Gastroesophageal sphincter (tissue), 4 donors: ENCODE measurements at regions not wholly inside any gene's neighbourhood (a gene's known extent, or its start where the extent isn't known, plus 50 kb on each side); places are given as distances from the start of the nearest gene placed in this dataset.

Experiments used
- ATAC-seq: fragments of 150-250 bp; one replicate; pipeline ENCODE4 v1.9.1; 2016; ENCODE audit warnings: mild to moderate bottlenecking, moderate library complexity
- H3K27ac ChIP-seq, 4 donors: fragments of 200-600 bp; sonication (generic) in 3 of 4; 1 replicate in 3 of 4; 2 replicates in 1 of 4; pipeline ENCODE4 v1.5.1; 2016 to 2019
- H3K27me3 ChIP-seq: fragments of 200-600 bp; sonication (generic); one replicate; pipeline ENCODE4 v1.5.1; 2019
- H3K36me3 ChIP-seq, 2 donors: fragments of 200-600 bp; sonication (generic); one replicate each; pipeline ENCODE4 v1.5.1; 2019; ENCODE audit warnings: control low read depth in 1 of 2
- H3K4me1 ChIP-seq, 3 donors: fragments of 200-600 bp; sonication (generic); 1 replicate in 2 of 3; 2 replicates in 1 of 3; pipeline ENCODE4 v1.5.1; 2016 to 2019; ENCODE audit warnings: control low read depth in 2 of 3
- H3K4me3 ChIP-seq, 2 donors: fragments of 200-600 bp; sonication (generic); one replicate each; pipeline ENCODE4 v1.5.1; 2019; ENCODE audit warnings: mild to moderate bottlenecking in 1 of 2, moderate library complexity in 1 of 2
- H3K9me3 ChIP-seq, 3 donors: fragments of 200-600 bp; sonication (generic); one replicate each; pipeline ENCODE4 v1.5.1; 2017 to 2019; ENCODE audit warnings: control low read depth in 2 of 3
- EP300 ChIP-seq: sonication (generic); formaldehyde crosslinking; IDR thresholded peaks from one replicate; pipeline ENCODE4 v1.6.1; 2017; ENCODE audit warnings: antibody characterized with exemption, mild to moderate bottlenecking
- POLR2A ChIP-seq, 2 donors: fragments of 450-650 bp; IDR thresholded peaks; one replicate each; pipeline ENCODE4 v1.6.1; 2017; ENCODE audit warnings: antibody characterized with exemption in 2 of 2, mild to moderate bottlenecking in 2 of 2, moderate library complexity in 1 of 2
- POLR2AphosphoS5 ChIP-seq: sonication (generic); formaldehyde crosslinking; IDR thresholded peaks from one replicate; pipeline ENCODE4 v1.6.1; 2017; ENCODE audit warnings: antibody characterized with exemption
- WGBS, 2 donors: methylation state at CpG; one replicate each; pipeline ENCODE4 v1.1.5; 2018; ENCODE audit warnings: low coverage in 1 of 2; 5-methylcytosine and 5-hydroxymethylcytosine counted together
- TF ChIP-seq, protein P1 (sequence below), 4 experiments: fragments of 200-600 bp in 2 of 4; fragments of 450-650 bp in 2 of 4; sonication (generic) in 1 of 4; IDR thresholded peaks; one replicate each; pipeline ENCODE4 v1.5.1; 2017 to 2019; ENCODE audit warnings: antibody characterized with exemption in 4 of 4, mild to moderate bottlenecking in 2 of 4, moderate library complexity in 2 of 4

DNA sequence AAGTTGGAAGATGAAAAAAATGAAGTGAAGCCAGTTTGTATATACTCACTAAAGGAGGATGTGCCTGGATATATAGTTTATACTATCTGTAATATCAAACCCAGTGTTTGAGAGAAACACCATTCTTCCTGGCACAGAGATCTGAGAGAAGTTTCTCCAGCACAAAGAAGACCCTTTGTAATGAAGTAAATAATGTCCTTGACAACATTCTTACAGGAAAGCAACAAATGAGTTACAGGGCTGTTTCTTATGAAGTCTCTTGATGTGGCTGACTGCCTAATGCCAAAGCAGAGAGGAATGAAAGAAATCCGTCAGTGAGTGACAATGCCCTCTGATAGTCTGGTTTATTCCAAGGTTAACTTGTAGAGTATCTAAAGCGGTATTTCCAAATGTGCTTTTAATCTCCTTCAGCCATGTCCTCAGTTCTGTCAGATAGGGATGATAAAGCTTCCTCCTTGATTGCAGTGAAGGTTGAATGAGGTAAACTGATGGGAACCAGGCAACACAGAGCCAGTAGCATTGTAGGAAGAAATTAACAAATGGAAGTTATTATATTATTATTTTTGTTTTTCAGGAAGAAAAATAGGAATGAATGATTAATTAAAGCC, 123.1 kb upstream of the ZNF608 start:
- H3K4me1 ChIP-seq = peaks cover 3 to 45% (median 5%) of the 10 kb centered on the region in 3 donors
- H3K27ac ChIP-seq = peak overlapping the region in 1 of 4 donors; percentile 32
- ATAC-seq = no peak

DNA sequence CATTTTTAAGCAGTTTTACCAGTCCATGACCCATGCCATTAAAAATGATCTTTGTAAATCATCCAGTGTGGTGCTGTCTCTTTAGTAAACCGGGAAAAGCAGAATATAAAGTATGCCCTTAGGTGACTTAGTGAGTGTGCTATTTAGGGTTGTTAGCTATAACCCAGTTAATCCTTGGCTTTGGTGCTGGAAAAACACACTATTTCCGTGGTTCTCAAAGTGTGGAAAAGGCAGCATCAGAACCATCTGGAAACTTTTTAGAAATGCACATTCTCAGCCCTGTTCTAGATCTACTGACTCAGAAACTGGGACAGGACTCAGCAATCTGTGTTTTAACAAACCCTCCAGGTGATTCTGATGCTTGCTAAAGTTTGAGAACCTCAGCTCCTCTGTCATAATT, 123.6 kb upstream of the ZNF608 start:
- Histone ChIP-seq H3K9me3 (no peaks in the 10 kb centered on the region), H3K27me3 (no peaks in the 10 kb centered on the region), H3K4me1 (peaks cover 3 to 45% (median 5%) of the 10 kb centered on the region in 3 donors), H3K36me3 (no peaks in the 10 kb centered on the region), H3K4me3 (no peak overlapping the region), H3K27ac (peak overlapping the region in 1 of 4 donors; percentile 32)
- ATAC-seq = no peak
- TF ChIP-seq POLR2AphosphoS5 = peak; percentile 47
- TF ChIP-seq, protein P1, sequence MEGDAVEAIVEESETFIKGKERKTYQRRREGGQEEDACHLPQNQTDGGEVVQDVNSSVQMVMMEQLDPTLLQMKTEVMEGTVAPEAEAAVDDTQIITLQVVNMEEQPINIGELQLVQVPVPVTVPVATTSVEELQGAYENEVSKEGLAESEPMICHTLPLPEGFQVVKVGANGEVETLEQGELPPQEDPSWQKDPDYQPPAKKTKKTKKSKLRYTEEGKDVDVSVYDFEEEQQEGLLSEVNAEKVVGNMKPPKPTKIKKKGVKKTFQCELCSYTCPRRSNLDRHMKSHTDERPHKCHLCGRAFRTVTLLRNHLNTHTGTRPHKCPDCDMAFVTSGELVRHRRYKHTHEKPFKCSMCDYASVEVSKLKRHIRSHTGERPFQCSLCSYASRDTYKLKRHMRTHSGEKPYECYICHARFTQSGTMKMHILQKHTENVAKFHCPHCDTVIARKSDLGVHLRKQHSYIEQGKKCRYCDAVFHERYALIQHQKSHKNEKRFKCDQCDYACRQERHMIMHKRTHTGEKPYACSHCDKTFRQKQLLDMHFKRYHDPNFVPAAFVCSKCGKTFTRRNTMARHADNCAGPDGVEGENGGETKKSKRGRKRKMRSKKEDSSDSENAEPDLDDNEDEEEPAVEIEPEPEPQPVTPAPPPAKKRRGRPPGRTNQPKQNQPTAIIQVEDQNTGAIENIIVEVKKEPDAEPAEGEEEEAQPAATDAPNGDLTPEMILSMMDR (IDR thresholded peaks at IDR 0.05) = no peak
- WGBS, 2 donors = 21 to 30% methylated on average over 2 of the region's 2 CpGs

More for the DNA sequence above, 123.1 kb upstream of the ZNF608 start:
- Histone ChIP-seq H3K9me3 (no peaks in the 10 kb centered on the region), H3K27me3 (no peaks in the 10 kb centered on the region), H3K4me3 (no peak overlapping the region), H3K36me3 (no peaks in the 10 kb centered on the region)
- TF ChIP-seq POLR2AphosphoS5 = no peak
- TF ChIP-seq, protein P1 (IDR thresholded peaks at IDR 0.05) = no peak
- no peak for TF ChIP-seq EP300
- TF ChIP-seq POLR2A (IDR thresholded peaks at IDR 0.05) = no peak
- WGBS, 2 donors = 15 to 18% methylated on average over 2 of the region's 2 CpGs

DNA sequence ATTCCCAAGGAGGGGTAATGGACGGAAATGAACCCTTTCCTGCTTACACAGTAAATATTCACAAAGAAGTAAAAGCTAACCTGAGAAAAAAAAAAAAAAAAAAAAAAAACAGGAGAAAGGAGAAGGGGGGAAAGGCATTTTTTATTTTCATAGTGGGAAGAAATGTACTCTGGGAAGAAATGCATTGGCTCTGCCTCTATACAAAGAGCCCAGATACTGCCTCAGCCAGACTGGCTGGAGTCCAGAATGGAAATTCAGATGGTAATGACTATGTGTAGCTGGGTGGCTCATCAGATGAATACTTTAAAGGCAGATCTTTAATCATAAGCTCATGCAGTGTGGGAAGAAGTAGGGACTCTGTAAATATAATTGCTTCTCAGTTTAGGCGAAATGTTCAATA, 124.9 kb upstream of the ZNF608 start:
- Histone ChIP-seq H3K9me3 (no peaks in the 10 kb centered on the region), H3K36me3 (no peaks in the 10 kb centered on the region), H3K4me3 (no peak overlapping the region), H3K27me3 (no peaks in the 10 kb centered on the region), H3K27ac (no peak overlapping the region), H3K4me1 (peaks cover 3 to 45% (median 5%) of the 10 kb centered on the region in 3 donors)
- ATAC-seq = no peak
- TF ChIP-seq POLR2AphosphoS5 (peak; percentile 35), POLR2A (IDR thresholded peaks at IDR 0.05) (no peak)
- WGBS, 2 donors = 58 to 71% methylated on average over 1 to 2 of the region's 2 CpGs

DNA sequence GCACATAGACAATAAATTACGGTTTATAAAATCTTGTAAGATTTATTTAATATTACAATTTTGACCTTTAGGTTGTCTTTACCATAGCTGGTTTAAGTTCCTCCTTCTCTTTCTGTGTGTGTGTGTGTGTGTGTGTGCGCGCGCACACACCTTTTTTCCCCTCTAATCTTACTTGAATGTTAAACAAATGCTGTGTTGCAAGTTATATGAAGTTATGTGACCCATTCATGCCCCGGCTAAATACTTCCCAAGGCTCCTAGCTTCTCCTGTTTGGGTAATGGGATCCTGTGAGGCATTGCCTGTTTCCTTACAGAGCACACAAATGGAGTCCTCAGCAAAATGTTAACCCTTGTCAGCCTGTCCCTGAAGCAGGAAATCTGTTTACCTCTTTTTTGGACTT, 125.6 kb upstream of the ZNF608 start:
- H3K27ac ChIP-seq = no peak overlapping the region

DNA sequence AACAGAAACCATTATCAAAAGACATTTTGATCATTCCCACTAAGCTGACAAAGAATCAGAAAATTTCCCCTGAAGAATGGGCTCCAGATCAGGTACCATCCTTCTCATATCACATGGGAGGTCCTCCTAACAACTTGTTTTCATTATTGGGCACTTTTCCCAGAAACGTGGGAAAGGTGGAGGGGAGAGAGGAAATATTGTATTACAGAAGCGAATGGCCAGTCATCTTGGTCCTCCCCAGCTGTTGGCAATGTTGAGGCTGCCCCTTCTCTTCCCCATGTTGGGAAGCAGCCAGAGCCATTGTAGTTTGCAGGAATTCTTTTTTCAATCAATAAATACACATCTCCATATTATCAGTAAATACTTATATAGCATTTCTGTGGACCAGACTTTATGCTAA, 126.2 kb upstream of the ZNF608 start:
- Histone ChIP-seq H3K9me3 (no peaks in the 10 kb centered on the region), H3K27ac (no peak overlapping the region), H3K36me3 (no peaks in the 10 kb centered on the region), H3K4me3 (no peak overlapping the region), H3K4me1 (peaks cover 3 to 53% (median 5%) of the 10 kb centered on the region in 3 donors), H3K27me3 (no peaks in the 10 kb centered on the region)
- TF ChIP-seq EP300 (no peak), POLR2AphosphoS5 (no peak), POLR2A (IDR thresholded peaks at IDR 0.05) (no peak)
- TF ChIP-seq, protein P1 (IDR thresholded peaks at IDR 0.05) = no peak
- no peak for ATAC-seq
- 40 to 50% methylated on average over 2 of the region's 2 CpGs for WGBS, 2 donors

More for the DNA sequence above, 125.6 kb upstream of the ZNF608 start:
- ATAC-seq = no peak
- Histone ChIP-seq H3K36me3 (no peaks in the 10 kb centered on the region), H3K9me3 (no peaks in the 10 kb centered on the region), H3K4me3 (no peak overlapping the region), H3K27me3 (no peaks in the 10 kb centered on the region), H3K4me1 (peaks cover 3 to 48% (median 5%) of the 10 kb centered on the region in 3 donors)
- WGBS, 2 donors = 83 to 85% methylated on average over 3 to 5 of the region's 5 CpGs
- no peak for TF ChIP-seq POLR2A (IDR thresholded peaks at IDR 0.05)

DNA sequence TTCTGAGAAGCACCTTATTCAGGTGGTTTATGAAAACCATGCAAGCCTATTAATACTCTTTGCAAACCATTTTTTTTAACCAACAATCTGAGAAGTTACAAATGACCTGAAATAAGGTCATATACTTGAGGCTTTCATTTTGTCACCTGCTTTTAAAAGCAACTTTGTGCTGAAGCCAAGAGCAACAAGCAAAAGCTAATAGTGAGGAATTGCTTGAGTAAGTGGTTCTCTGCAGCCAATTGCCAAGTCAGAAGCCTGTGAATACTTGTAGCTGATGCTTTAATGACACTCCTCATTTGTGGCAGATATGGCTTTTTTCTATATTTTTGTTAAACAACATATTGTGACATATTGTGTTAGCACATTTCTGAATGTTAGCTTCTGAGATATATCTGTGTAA, 126.7 kb upstream of the ZNF608 start:
- TF ChIP-seq POLR2AphosphoS5 (no peak), EP300 (no peak), POLR2A (IDR thresholded peaks at IDR 0.05) (no peak)
- TF ChIP-seq, protein P1 (IDR thresholded peaks at IDR 0.05) = no peak
- Histone ChIP-seq H3K9me3 (no peaks in the 10 kb centered on the region), H3K4me1 (peaks cover 3 to 58% (median 5%) of the 10 kb centered on the region in 3 donors), H3K36me3 (no peaks in the 10 kb centered on the region), H3K4me3 (no peak overlapping the region), H3K27ac (no peak overlapping the region), H3K27me3 (no peaks in the 10 kb centered on the region)
- no peak for ATAC-seq
